ENCODE measurements at regions not wholly inside any gene's neighbourhood (a gene's known extent, or its start where the extent isn't known, plus 50 kb on each side); places are given as distances from the start of the nearest gene placed in this dataset.

DNA sequence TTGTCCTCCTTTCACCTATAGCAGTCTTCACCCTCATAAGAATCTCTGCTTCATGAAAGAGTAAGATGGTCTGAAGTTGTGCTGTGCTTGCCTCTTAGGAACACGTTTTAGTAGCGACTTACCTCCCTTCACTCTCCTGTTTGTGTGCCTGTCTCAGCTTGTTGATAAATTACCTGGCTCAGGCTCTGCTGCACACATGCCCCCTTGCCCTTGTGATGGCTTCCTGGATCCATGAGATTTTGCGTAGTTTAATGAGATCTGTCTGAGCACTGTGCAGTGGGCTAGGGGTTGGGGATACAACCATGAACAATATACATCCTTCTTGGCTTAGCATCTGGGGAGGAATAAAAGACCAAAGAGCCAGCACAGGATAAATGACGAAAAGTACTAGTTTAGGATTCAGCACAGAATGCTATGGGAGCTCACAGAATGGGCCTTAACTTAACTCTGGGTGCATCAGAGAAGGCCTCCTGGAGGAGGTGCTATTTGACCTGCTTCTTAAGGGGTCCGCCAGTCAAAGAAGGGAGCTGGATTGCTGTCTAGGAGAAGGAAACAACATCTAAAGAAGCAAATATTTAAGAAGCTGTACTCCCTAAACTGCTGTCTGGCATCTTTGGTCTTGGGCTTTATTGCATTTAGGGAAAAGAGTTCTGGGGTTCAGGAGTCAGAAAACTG is 175.7 kb upstream of the PLXNA2 start:
- no peak for DNase-seq (ENCODE audit: low read depth, low spot score)

DNA sequence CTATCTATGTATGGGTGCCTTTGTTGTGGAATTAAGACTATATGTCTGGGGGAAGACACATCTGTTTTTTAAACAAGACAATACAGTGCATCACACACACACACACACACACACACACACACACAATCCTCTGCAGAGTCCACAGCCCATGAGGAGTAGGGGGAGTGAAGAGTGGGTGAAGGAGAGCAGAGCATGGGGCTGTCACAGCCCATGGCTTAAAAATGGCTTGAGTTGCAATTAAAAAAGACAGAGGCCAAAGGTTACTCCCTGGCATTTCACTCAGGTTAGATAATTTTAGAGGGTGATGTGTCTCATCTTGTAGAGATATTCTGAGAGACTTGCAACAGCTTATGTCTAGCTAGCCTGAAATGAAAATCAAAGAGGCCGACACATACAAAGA is 176.5 kb upstream of the PLXNA2 start:
- no peak for DNase-seq (ENCODE audit: low read depth, low spot score)

DNA sequence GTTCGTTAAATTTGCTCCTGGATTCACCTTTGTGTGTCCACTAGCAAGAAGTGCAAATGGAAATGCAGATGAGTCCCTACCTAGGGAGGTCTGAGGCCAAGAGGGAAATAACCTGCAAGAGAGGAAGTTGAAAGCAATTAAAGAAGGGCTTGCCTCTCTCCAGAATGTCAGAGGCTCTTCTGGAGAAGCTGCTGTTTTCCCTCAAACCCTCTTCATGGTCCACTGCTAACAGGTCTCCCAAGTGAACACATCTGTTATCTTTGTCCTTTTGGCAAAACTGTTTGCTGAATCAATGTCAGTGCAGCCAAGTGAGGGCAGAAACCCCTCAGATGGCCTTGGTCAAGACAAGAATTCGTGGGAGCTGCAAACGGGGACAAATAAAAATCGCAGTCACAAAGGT is 177.3 kb upstream of the PLXNA2 start:
- no peak for DNase-seq (ENCODE audit: low read depth, low spot score)

- no peak for DNase-seq (ENCODE audit: low read depth, low spot score)
These were observed 179.3 kb upstream of the PLXNA2 start for GRCh38 chr1:208423526-208423925.

GRCh38 chr1:208425096-208425495 is 180.9 kb upstream of the PLXNA2 start:
- no peak for DNase-seq (ENCODE audit: low read depth, low spot score)

- DNase-seq (ENCODE audit: low read depth, low spot score) = no peak
These were observed 186.0 kb upstream of the PLXNA2 start for GRCh38 chr1:208430220-208430619.

DNA sequence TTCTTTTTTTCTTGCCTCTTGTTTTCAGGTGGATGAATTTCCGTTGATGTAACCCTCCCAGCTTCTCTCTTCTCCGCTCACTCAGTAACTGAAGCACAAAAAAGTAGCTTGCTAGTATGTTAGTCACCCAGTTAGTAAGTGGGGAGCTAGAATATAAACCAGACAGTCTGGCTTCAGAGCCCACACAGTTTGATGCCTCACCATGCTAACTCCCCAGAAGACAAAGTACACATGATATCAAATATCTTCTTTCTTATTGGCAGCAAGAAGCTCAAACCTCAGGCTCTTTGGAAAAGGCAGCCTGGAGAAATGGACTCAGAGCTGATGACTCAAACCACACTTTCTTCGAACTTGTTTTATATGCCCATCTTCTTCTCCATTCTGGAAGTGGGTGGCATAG is 187.5 kb upstream of the PLXNA2 start:
- no peak for DNase-seq (ENCODE audit: low read depth, low spot score)

- no peak for DNase-seq (ENCODE audit: low read depth, low spot score)
These were observed 188.2 kb upstream of the PLXNA2 start for GRCh38 chr1:208432346-208432745.

- no peak for DNase-seq (ENCODE audit: low read depth, low spot score)
These were observed 188.9 kb upstream of the PLXNA2 start for GRCh38 chr1:208433086-208433485.

- no peak for DNase-seq (ENCODE audit: low read depth, low spot score)
These were observed 189.8 kb upstream of the PLXNA2 start for GRCh38 chr1:208433971-208434370.

- DNase-seq (ENCODE audit: low read depth, low spot score) = no peak
These were observed 193.2 kb upstream of the PLXNA2 start for GRCh38 chr1:208437401-208437800.

GRCh38 chr1:208438112-208438699 is 194.0 kb upstream of the PLXNA2 start:
- no peak for DNase-seq (ENCODE audit: low read depth, low spot score)

GRCh38 chr1:208445758-208446203 is 201.6 kb upstream of the PLXNA2 start:
- no peak for DNase-seq (ENCODE audit: low read depth, low spot score)

GRCh38 chr1:208446271-208446691 is 202.1 kb upstream of the PLXNA2 start:
- no peak for DNase-seq (ENCODE audit: low read depth, low spot score)

DNA sequence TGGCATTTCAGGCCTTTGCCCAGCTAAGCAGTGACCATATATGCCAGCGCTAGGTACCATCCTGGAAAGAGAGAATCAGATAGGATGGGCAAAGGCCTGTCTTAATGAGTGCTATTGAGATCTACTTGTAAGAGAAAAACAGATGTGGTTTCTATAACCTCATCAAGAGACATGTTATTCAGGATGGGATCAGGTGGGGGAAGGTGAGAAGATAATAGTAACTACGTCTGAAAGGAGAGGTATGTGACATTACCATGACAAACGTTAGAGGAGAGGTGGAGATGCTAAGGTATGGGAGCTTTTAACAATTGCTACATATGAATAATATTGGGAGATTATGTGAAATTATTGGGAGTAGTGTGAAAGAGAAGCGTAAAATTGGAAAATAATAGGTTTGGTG is 204.2 kb upstream of the PLXNA2 start:
- DNase-seq (ENCODE audit: low read depth, low spot score) = no peak

- no peak for DNase-seq (ENCODE audit: low read depth, low spot score)
These were observed 205.8 kb upstream of the PLXNA2 start for GRCh38 chr1:208449951-208450350.

GRCh38 chr1:208450958-208451357 is 206.8 kb upstream of the PLXNA2 start:
- no peak for DNase-seq (ENCODE audit: low read depth, low spot score)

GRCh38 chr1:208455821-208456220 is 211.6 kb upstream of the PLXNA2 start:
- no peak for DNase-seq (ENCODE audit: low read depth, low spot score)

GRCh38 chr1:208456487-208456886 is 212.3 kb upstream of the PLXNA2 start:
- no peak for DNase-seq (ENCODE audit: low read depth, low spot score)

GRCh38 chr1:208460823-208461222 is 216.6 kb upstream of the PLXNA2 start:
- no peak for DNase-seq (ENCODE audit: low read depth, low spot score)

DNA sequence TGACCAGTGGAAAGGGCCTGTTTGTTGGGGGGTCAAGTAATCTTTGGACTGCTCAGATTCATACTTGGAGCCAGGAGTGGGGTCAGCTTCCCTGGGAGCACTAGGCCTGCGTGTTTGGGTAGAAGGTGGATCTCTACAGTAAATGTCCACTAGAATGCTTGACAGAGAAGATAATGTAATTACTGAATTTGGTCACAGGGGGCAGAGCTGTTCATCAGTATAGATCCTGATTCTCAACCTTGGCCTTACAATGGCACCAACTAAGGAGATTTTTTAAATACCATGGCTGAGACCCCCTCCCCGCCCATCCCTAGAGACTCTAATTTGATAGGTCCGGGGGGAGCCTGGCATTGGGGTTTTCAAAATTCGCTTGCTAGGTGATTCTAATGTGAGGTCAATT is 217.5 kb upstream of the PLXNA2 start:
- DNase-seq (ENCODE audit: low read depth, low spot score) = no peak

DNA sequence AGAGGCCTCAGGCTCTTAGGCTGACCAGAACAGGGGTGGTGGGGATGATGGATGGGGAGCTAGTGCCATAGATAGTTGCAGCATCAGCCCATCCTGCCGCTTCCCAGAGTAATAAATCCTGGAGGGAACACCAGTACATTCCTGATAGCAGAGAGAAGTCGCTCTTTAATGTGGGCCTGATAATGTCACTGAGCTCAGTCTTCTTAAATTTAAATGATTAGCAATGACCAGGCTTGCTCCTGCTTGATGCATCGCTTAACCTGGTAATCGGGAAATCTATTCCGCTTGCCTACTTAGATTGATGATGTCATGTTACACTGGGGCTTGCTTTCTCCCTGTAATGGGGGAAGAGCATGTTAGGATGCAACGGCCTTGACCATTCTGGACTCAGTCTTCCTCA is 218.6 kb upstream of the PLXNA2 start:
- DNase-seq (ENCODE audit: low read depth, low spot score) = no peak

GRCh38 chr1:208465266-208465665 is 221.1 kb upstream of the PLXNA2 start:
- DNase-seq (ENCODE audit: low read depth, low spot score) = no peak

Data from activated naive CD8-positive, alpha-beta T cell treated with anti-CD3 and anti-CD28 coated beads, Interleukin-2, amount 50 U/mL, for 16 hours (primary cell).